HUES48 (cell line): ENCODE measurements at regions not wholly inside any gene's neighbourhood (a gene's known extent, or its start where the extent isn't known, plus 50 kb on each side); places are given as distances from the start of the nearest gene placed in this dataset.

Experiments used
- H3K27ac ChIP-seq: one replicate; pipeline ENCODE4 v1.7.0; 2013; ENCODE audit warnings: low read depth, low read length, inconsistent platforms
- H3K27me3 ChIP-seq: 2 replicates; pipeline ENCODE4 v1.6.1; 2013; ENCODE audit warnings: mild to moderate bottlenecking, low read length; ENCODE audit not compliant: control insufficient read depth, insufficient read depth
- H3K36me3 ChIP-seq: 2 replicates; pipeline ENCODE4 v1.6.1; 2013; ENCODE audit warnings: low read length; ENCODE audit not compliant: control insufficient read depth, insufficient read depth
- H3K4me1 ChIP-seq: 2 replicates; pipeline ENCODE4 v1.6.1; 2013; ENCODE audit warnings: mild to moderate bottlenecking, low read length; ENCODE audit not compliant: control insufficient read depth, insufficient read depth
- H3K4me3 ChIP-seq: 2 replicates; pipeline ENCODE4 v1.5.1; 2013; ENCODE audit warnings: mild to moderate bottlenecking, low read depth, low read length
- H3K9ac ChIP-seq: 2 replicates; pipeline ENCODE4 v1.6.1; 2013; ENCODE audit warnings: mild to moderate bottlenecking, low read depth, low read length, moderate library complexity
- H3K9me3 ChIP-seq: 2 replicates; pipeline ENCODE4 v1.6.1; 2013; ENCODE audit warnings: low read length; ENCODE audit not compliant: control insufficient read depth, insufficient read depth

GRCh38 chr13:73351730-73352129, 292.9 kb downstream of the KLF5 start:
- no peaks in the 10 kb centered on the region for H3K27me3 ChIP-seq
- H3K4me3 ChIP-seq, result no peak overlapping the region
- no peak overlapping the region for H3K27ac ChIP-seq
- H3K36me3 ChIP-seq, result no peaks in the 10 kb centered on the region
- no peaks in the 10 kb centered on the region for H3K9me3 ChIP-seq
- no peak overlapping the region for H3K9ac ChIP-seq
- H3K4me1 ChIP-seq, result no peaks in the 10 kb centered on the region

DNA sequence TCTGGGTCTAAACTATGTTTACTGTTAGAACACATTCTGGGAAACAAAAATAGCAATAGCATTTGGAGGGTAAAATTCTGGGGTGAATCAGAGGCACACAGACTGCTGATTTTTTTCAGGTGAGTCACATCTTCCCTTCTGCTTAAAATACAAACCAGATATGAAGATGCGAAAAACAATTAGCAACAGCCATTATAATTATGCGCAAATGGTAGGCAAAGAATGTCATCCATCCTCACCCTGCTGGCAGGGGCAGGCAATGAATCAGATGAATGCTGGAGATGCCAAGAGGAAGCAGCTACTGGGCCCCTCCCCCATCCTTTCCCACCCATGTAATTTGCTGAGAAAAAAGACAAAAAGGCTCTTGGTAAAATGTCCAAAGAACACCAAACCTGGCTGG, 282.9 kb downstream of the KLF5 start:
- Histone ChIP-seq H3K9me3 (no peaks in the 10 kb centered on the region), H3K4me3 (no peak overlapping the region), H3K27me3 (no peaks in the 10 kb centered on the region), H3K36me3 (no peaks in the 10 kb centered on the region), H3K27ac (no peak overlapping the region), H3K9ac (no peak overlapping the region), H3K4me1 (no peaks in the 10 kb centered on the region; the same call in 1 of the 2 replicates)

DNA sequence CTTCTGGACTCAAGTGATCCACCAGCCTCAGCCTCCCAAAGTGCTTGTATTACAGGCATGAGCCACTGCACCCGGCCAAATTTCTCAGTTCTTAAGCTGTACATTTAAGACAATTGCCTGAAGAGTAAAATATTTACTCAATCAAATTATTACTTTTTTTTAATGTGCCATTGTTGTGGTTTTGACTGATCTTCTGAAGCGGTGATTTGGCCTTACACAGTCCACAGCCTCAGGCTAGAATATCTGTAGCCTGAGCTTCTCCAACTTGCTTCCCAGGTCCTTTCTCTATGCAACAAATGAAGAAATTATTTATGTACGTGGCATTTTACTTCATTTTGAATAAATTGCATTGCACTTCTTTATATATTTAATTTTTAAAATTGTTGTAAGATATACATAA, 281.3 kb downstream of the KLF5 start:
- Histone ChIP-seq H3K4me3 (no peak overlapping the region), H3K9me3 (no peaks in the 10 kb centered on the region), H3K4me1 (no peaks in the 10 kb centered on the region; the same call in 1 of the 2 replicates), H3K27me3 (no peaks in the 10 kb centered on the region), H3K27ac (no peak overlapping the region), H3K9ac (no peak overlapping the region), H3K36me3 (no peaks in the 10 kb centered on the region)

GRCh38 chr13:73339086-73339485, 280.3 kb downstream of the KLF5 start:
- H3K4me1 ChIP-seq, result no peaks in the 10 kb centered on the region; the same call in 1 of the 2 replicates
- H3K4me3 ChIP-seq, result no peak overlapping the region
- no peaks in the 10 kb centered on the region for H3K36me3 ChIP-seq
- no peak overlapping the region for H3K9ac ChIP-seq
- H3K27me3 ChIP-seq, result no peaks in the 10 kb centered on the region
- H3K9me3 ChIP-seq, result no peaks in the 10 kb centered on the region
- no peak overlapping the region for H3K27ac ChIP-seq

DNA sequence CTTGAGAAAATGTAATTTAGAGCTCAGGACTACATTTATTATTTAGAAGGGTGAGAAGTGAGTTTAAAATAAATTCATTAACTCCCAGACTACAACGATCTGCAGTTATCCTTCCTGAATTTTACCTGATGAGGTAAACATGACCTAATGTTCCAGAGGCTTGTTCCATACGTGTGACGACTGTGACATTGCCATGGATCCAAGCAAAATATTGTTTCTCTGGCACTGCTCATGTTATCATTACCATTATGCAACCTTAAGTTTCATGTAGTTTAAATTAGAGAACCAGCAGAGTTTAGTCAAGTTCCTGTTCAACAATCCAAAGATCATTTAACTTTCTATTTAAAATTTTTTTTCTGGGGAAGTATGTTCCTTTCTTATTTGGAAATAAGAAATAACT, 279.6 kb downstream of the KLF5 start:
- Histone ChIP-seq H3K4me3 (no peak overlapping the region), H3K9me3 (no peaks in the 10 kb centered on the region), H3K27ac (no peak overlapping the region), H3K27me3 (no peaks in the 10 kb centered on the region), H3K9ac (no peak overlapping the region), H3K4me1 (no peaks in the 10 kb centered on the region; the same call in 1 of the 2 replicates), H3K36me3 (no peaks in the 10 kb centered on the region)

- Histone ChIP-seq H3K27ac (no peak overlapping the region), H3K4me1 (no peaks in the 10 kb centered on the region; the same call in 1 of the 2 replicates), H3K9me3 (no peaks in the 10 kb centered on the region), H3K9ac (no peak overlapping the region), H3K27me3 (no peaks in the 10 kb centered on the region), H3K4me3 (no peak overlapping the region), H3K36me3 (no peaks in the 10 kb centered on the region)
These were observed 278.7 kb downstream of the KLF5 start for GRCh38 chr13:73337532-73337931.

DNA sequence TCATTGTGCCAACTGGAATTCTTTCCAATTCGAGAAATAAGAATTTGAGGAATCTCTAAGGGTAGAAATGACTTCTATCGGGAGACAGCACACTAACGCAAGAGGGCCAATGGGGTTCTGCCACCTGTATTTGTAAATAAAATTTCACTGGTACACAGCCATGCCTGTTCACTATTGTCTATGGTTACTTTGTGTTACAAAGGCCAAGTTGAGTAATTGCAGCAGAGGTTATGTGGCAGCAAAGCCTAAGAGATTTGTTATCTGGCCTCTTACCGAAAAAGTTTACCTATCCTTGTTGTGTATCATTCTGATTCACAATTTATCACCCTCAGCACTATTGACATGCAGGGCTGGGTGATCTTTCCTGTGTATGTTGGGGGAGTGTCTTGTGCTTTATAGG, 278.0 kb downstream of the KLF5 start:
- Histone ChIP-seq H3K4me1 (no peaks in the 10 kb centered on the region; the same call in 1 of the 2 replicates), H3K27ac (no peak overlapping the region), H3K9ac (no peak overlapping the region), H3K36me3 (no peaks in the 10 kb centered on the region), H3K27me3 (no peaks in the 10 kb centered on the region), H3K4me3 (no peak overlapping the region), H3K9me3 (no peaks in the 10 kb centered on the region)

GRCh38 chr13:73335944-73336343, 277.1 kb downstream of the KLF5 start:
- Histone ChIP-seq H3K36me3 (no peaks in the 10 kb centered on the region), H3K27ac (no peak overlapping the region), H3K27me3 (no peaks in the 10 kb centered on the region), H3K9ac (no peak overlapping the region), H3K4me1 (no peaks in the 10 kb centered on the region; the same call in 1 of the 2 replicates), H3K9me3 (no peaks in the 10 kb centered on the region), H3K4me3 (no peak overlapping the region)

DNA sequence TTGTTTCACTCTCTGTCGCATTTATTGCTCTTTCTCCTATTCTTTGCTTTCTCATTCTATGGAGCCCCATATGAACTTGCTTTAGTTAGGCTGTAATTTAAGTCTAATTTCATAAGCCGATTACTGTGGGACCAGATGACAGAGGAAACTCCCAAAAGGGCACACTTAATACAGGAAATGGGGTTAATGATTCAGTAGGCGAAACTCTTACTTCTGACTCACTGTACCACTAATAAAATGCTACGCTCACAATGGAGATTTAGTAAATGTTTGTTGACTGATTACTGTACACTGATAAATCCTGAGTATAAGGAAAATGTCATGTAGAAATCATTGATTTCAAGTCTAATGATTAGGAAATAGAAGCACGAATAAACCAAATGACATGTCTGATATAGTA, 276.4 kb downstream of the KLF5 start:
- Histone ChIP-seq H3K9me3 (no peaks in the 10 kb centered on the region), H3K4me3 (no peak overlapping the region), H3K4me1 (no peaks in the 10 kb centered on the region; the same call in 1 of the 2 replicates), H3K36me3 (no peaks in the 10 kb centered on the region), H3K27ac (no peak overlapping the region), H3K9ac (no peak overlapping the region), H3K27me3 (no peaks in the 10 kb centered on the region)

DNA sequence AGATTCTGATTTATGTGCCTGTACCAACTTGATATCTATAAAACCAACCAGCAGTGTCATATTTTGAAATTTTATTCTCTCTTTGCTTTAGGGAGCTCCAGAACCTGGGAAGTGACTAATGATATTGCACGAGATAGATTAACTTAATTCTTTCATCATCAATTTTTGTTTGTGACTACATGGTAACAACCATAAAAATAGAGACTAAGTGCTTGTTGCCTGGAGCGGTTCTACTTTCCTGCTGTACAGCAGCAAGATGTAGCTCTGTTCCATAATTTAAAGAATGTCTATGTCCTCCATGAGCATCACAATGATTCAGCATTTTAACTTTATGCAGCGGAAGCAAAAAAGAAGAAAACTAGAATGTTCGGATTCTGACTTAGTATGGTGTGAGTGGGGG, 275.6 kb downstream of the KLF5 start:
- no peak overlapping the region for H3K4me3 ChIP-seq
- no peak overlapping the region for H3K9ac ChIP-seq
- no peaks in the 10 kb centered on the region for H3K36me3 ChIP-seq
- no peaks in the 10 kb centered on the region for H3K9me3 ChIP-seq
- H3K4me1 ChIP-seq, result no peaks in the 10 kb centered on the region; the same call in 1 of the 2 replicates
- H3K27me3 ChIP-seq, result no peaks in the 10 kb centered on the region
- no peak overlapping the region for H3K27ac ChIP-seq

GRCh38 chr13:73331556-73331955, 272.8 kb downstream of the KLF5 start:
- no peak overlapping the region for H3K27ac ChIP-seq
- no peak overlapping the region for H3K4me3 ChIP-seq
- H3K36me3 ChIP-seq, result no peaks in the 10 kb centered on the region
- no peak overlapping the region for H3K9ac ChIP-seq
- H3K4me1 ChIP-seq, result peaks cover 3% of the 10 kb centered on the region; the same call in 1 of the 2 replicates
- no peaks in the 10 kb centered on the region for H3K27me3 ChIP-seq
- no peaks in the 10 kb centered on the region for H3K9me3 ChIP-seq

DNA sequence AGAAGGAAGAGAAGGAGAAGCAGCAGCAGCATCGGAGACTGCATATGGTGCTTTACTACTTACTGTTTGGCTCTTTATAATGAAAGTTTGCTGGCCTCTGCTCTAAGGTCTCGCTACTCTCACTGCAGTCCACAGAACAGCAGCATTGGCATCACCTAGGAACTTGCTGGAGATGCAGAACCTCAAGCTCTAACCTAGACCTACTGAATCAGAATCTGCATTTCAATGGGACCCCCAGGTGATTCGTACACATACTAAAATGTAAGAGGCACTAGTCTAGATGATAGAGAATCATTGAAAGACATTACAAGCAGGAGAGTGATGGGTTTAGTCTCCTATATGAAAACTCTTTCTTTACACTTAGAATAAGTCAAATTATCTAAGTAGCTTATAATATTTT, 270.6 kb downstream of the KLF5 start:
- H3K27me3 ChIP-seq, result no peaks in the 10 kb centered on the region
- no peaks in the 10 kb centered on the region for H3K9me3 ChIP-seq
- H3K27ac ChIP-seq, result no peak overlapping the region
- no peak overlapping the region for H3K4me3 ChIP-seq
- no peak overlapping the region for H3K9ac ChIP-seq
- H3K4me1 ChIP-seq, result peaks cover 6% of the 10 kb centered on the region; the same call in 1 of the 2 replicates
- no peaks in the 10 kb centered on the region for H3K36me3 ChIP-seq
